ENCODE measurements at regions not wholly inside any gene's neighbourhood (a gene's known extent, or its start where the extent isn't known, plus 50 kb on each side); places are given as distances from the start of the nearest gene placed in this dataset.
A peak's percentile ranks its signal among the peaks of the same experiment; 100 is the strongest.

GRCh38 chr12:107530701-107531100, 154.9 kb upstream of the PWP1 start:
- no peak for DNase-seq

GRCh38 chr12:107533218-107533617, 152.4 kb upstream of the PWP1 start:
- no peak for DNase-seq

GRCh38 chr12:107536613-107537012, 149.0 kb upstream of the PWP1 start:
- DNase-seq = peak in 1 of 2 experiments; percentile 8

GRCh38 chr12:107537464-107538119, 148.0 kb upstream of the PWP1 start:
- no peak for DNase-seq

GRCh38 chr12:107539196-107539939, 146.2 kb upstream of the PWP1 start:
- DNase-seq = no peak

GRCh38 chr12:107541001-107541705, 144.4 kb upstream of the PWP1 start:
- no peak for DNase-seq

GRCh38 chr12:107543416-107543815, 142.2 kb upstream of the PWP1 start:
- DNase-seq = no peak

- DNase-seq = no peak
Observed at GRCh38 chr12:107543841-107544240, 141.8 kb upstream of the PWP1 start.

- DNase-seq = no peak
Observed at GRCh38 chr12:107544937-107545336, 140.7 kb upstream of the PWP1 start.

- no peak for DNase-seq
Observed at GRCh38 chr12:107545737-107546353, 139.8 kb upstream of the PWP1 start.

- no peak for DNase-seq
Observed at GRCh38 chr12:107547389-107547788, 138.2 kb upstream of the PWP1 start.

GRCh38 chr12:107549651-107550480, 135.7 kb upstream of the PWP1 start:
- no peak for DNase-seq

- DNase-seq = no peak
Observed at GRCh38 chr12:107551434-107551833, 134.2 kb upstream of the PWP1 start.

GRCh38 chr12:107552263-107552662, 133.3 kb upstream of the PWP1 start:
- DNase-seq = no peak

GRCh38 chr12:107553211-107553765, 132.3 kb upstream of the PWP1 start:
- no peak for DNase-seq

GRCh38 chr12:107554941-107555340, 130.7 kb upstream of the PWP1 start:
- no peak for DNase-seq

GRCh38 chr12:107557026-107557425, 128.6 kb upstream of the PWP1 start:
- no peak for DNase-seq

GRCh38 chr12:107557589-107558100, 128.0 kb upstream of the PWP1 start:
- DNase-seq = no peak

GRCh38 chr12:107558141-107558815, 127.3 kb upstream of the PWP1 start:
- no peak for DNase-seq

- DNase-seq = no peak
Observed at GRCh38 chr12:107558816-107559382, 126.7 kb upstream of the PWP1 start.
